IPS-20b (cell line): ENCODE measurements at regions not wholly inside any gene's neighbourhood (a gene's known extent, or its start where the extent isn't known, plus 50 kb on each side); places are given as distances from the start of the nearest gene placed in this dataset.
"Not testable (repeated sequence)": the region's sequence is repeated elsewhere in the genome, so short reads cannot be mapped to it uniquely, and the experiment has no call there.

Experiments
- H3K27ac ChIP-seq: one replicate; pipeline ENCODE4 v1.5.1; 2013; ENCODE audit warnings: low read length
- H3K27me3 ChIP-seq: 2 replicates; pipeline ENCODE4 v1.6.1; 2013; ENCODE audit warnings: mild to moderate bottlenecking, low read length, inconsistent platforms; ENCODE audit not compliant: insufficient read depth
- H3K36me3 ChIP-seq: 2 replicates; pipeline ENCODE4 v1.6.1; 2013; ENCODE audit warnings: low read depth, mild to moderate bottlenecking, inconsistent platforms, low read length, moderate library complexity; ENCODE audit not compliant: insufficient read depth
- H3K4me1 ChIP-seq: 2 replicates; pipeline ENCODE4 v1.6.1; 2013; ENCODE audit warnings: mild to moderate bottlenecking, control low read depth, inconsistent platforms, low read length, moderate library complexity; ENCODE audit not compliant: insufficient read depth
- H3K4me3 ChIP-seq: 2 replicates; pipeline ENCODE4 v1.5.1; 2013; ENCODE audit warnings: mild to moderate bottlenecking, low read length, inconsistent platforms
- H3K9ac ChIP-seq: 2 replicates; pipeline ENCODE4 v1.6.1; 2013; ENCODE audit warnings: low read depth, mild to moderate bottlenecking, inconsistent platforms, low read length, moderate library complexity
- H3K9me3 ChIP-seq: 2 replicates; pipeline ENCODE4 v1.6.1; 2013; ENCODE audit warnings: mild to moderate bottlenecking, low read depth, low read length, inconsistent platforms; ENCODE audit not compliant: insufficient read depth

GRCh38 chr5:36537724-36538123, 68.7 kb upstream of the SLC1A3 start:
- Histone ChIP-seq H3K9ac (no peak overlapping the region), H3K4me1 (no peaks in the 10 kb centered on the region), H3K27me3 (no peaks in the 10 kb centered on the region), H3K36me3 (no peaks in the 10 kb centered on the region), H3K27ac (no peak overlapping the region), H3K9me3 (no peaks in the 10 kb centered on the region), H3K4me3 (no peak overlapping the region)

GRCh38 chr5:36552651-36553393, 53.6 kb upstream of the SLC1A3 start:
- no peaks in the 10 kb centered on the region for H3K27me3 ChIP-seq
- no peaks in the 10 kb centered on the region for H3K9me3 ChIP-seq
- H3K36me3 ChIP-seq = no peaks in the 10 kb centered on the region
- H3K9ac ChIP-seq = no peak overlapping the region
- H3K4me1 ChIP-seq = no peaks in the 10 kb centered on the region
- no peak overlapping the region for H3K4me3 ChIP-seq
- H3K27ac ChIP-seq = no peak overlapping the region

- H3K36me3 ChIP-seq, H3K4me1 ChIP-seq, H3K9ac ChIP-seq, H3K27me3 ChIP-seq, H3K27ac ChIP-seq, H3K9me3 ChIP-seq, H3K4me3 ChIP-seq: not testable (repeated sequence)
These were observed 51.4 kb upstream of the SLC1A3 start for GRCh38 chr5:36555035-36555434.
